ENCODE measurements at regions not wholly inside any gene's neighbourhood (a gene's known extent, or its start where the extent isn't known, plus 50 kb on each side); places are given as distances from the start of the nearest gene placed in this dataset.

DNA sequence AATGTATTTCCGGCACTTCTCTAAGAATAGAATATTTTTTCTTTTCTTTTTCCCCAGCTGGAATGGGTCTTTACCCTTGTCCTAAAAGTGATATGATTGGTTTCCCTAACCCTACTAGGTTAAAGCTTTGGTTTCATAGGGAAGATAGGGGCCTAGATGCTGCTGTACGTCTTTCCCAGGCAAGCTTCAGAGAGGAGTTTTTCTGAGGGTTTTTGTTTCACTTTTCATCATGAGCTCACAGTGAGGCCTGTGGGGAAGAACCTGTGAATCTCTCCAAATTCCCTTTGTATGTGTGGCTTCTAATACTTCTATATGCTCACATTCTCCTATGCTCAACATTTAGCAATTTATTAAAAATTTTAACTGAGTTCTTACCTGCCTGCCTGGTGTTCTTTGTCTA is 320.0 kb upstream of the PCDH18 start (continued):
- TF ChIP-seq STAT1 (conservative IDR thresholded peaks at IDR 0.05) (no peak), CHD4 (IDR thresholded peaks at IDR 0.05) (no peak), IKZF1 (conservative IDR thresholded peaks at IDR 0.05) (no peak), MYB (IDR thresholded peaks at IDR 0.05; ENCODE audit: borderline replicate concordance, low read depth, low read length) (no peak), ZZZ3 (IDR thresholded peaks at IDR 0.05; ENCODE audit: control insufficient read depth, insufficient read length, low read depth) (no peak), RB1 (IDR thresholded peaks at IDR 0.05; ENCODE audit: borderline replicate concordance) (no peak)
- TF ChIP-seq, protein P1, sequence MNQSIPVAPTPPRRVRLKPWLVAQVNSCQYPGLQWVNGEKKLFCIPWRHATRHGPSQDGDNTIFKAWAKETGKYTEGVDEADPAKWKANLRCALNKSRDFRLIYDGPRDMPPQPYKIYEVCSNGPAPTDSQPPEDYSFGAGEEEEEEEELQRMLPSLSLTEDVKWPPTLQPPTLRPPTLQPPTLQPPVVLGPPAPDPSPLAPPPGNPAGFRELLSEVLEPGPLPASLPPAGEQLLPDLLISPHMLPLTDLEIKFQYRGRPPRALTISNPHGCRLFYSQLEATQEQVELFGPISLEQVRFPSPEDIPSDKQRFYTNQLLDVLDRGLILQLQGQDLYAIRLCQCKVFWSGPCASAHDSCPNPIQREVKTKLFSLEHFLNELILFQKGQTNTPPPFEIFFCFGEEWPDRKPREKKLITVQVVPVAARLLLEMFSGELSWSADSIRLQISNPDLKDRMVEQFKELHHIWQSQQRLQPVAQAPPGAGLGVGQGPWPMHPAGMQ (IDR thresholded peaks at IDR 0.05; ENCODE audit: borderline replicate concordance) = no peak

DNA sequence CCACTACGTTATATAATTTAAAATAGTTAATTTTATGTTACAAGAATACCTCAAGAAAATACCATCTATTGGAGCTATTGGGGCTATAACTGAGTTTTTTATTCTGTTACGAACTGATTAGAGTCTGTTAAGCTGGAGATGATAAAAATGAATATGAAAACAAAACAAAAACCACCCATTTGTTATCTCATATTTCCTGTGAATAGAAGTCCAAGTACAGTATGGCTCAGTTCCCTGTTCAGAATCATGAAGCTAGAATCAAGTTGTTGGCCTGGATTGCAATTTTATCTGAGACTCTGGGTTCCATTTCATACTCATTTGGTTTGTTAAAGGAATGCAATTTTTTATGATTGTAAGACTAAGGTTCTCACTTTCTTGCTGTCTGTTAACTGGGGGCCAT is 319.1 kb upstream of the PCDH18 start:
- DNase-seq (ENCODE audit: low read depth, low spot score) (no peak), ATAC-seq (no peak), FAIRE-seq (no peak)
- Histone ChIP-seq H3K9ac (ENCODE audit: control insufficient read depth, insufficient read depth, low read length) (no peak overlapping the region), H3K4me3 (no peak overlapping the region), H3K36me3 (ENCODE audit: control insufficient read depth in 2 of 2, insufficient read depth in 2 of 2, low read length in 1 of 2) (no peaks in the 10 kb centered on the region), H4K20me1 (ENCODE audit: control insufficient read depth, insufficient read depth) (no peaks in the 10 kb centered on the region), H2AFZ (ENCODE audit: control insufficient read depth, low read depth, low read length) (no peak overlapping the region), H3K4me1 (ENCODE audit: control insufficient read depth, insufficient read depth, low read length) (no peaks in the 10 kb centered on the region), H3K27ac (ENCODE audit: control insufficient read depth, insufficient read depth) (no peak overlapping the region), H3K79me2 (ENCODE audit: control insufficient read depth, insufficient read depth, low read length) (no peaks in the 10 kb centered on the region), H3K9me3 (replicated peaks; ENCODE audit: control insufficient read depth, insufficient read depth, low read length) (no peaks in the 10 kb centered on the region), H3K27me3 (replicated peaks in 1 of 2; ENCODE audit: control insufficient read depth in 2 of 2, insufficient read depth in 2 of 2, low read length in 1 of 2) (no peaks in the 10 kb centered on the region), H3K4me2 (ENCODE audit: control insufficient read depth, insufficient read depth) (no peak overlapping the region)
- in situ Hi-C loops (cut with MboI) (no loop called here), intact Hi-C loops (cut with micrococcal nuclease; ENCODE audit: unreplicated experiment) (no loop called here)
- ChIA-PET CTCF (interaction anchor here (4.7 kb wide), 1 partner anchor 12 kb away, joined by 24 read pairs; no protein-coding TSS in a partner anchor), POLR2A (no interaction called here), SMC1A (ENCODE audit: uncharacterized antibody, unreplicated experiment) (no interaction called here), RAD21 (ENCODE audit: unreplicated experiment) (no interaction called here)
- WGBS (ENCODE audit: insufficient coverage, insufficient replicate concordance, low lambda C conversion rate, missing lambda C conversion rate) = 10% methylated on average over 2 of the region's 2 CpGs
- BruUV-seq (replicated peaks) = no TSS peak
- TF ChIP-seq TCF3 (IDR thresholded peaks at IDR 0.05; ENCODE audit: borderline replicate concordance, insufficient read depth, low read depth, low read length) = no peak
- no peak for TF ChIP-seq YBX1 (IDR thresholded peaks at IDR 0.05)
- no peak for TF ChIP-seq IRF4 (IDR thresholded peaks at IDR 0.05; ENCODE audit: low read depth, low read length)
- TF ChIP-seq, protein P2, sequence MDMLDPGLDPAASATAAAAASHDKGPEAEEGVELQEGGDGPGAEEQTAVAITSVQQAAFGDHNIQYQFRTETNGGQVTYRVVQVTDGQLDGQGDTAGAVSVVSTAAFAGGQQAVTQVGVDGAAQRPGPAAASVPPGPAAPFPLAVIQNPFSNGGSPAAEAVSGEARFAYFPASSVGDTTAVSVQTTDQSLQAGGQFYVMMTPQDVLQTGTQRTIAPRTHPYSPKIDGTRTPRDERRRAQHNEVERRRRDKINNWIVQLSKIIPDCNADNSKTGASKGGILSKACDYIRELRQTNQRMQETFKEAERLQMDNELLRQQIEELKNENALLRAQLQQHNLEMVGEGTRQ (IDR thresholded peaks at IDR 0.05; ENCODE audit: borderline replicate concordance, low read depth, low read length) = no peak
- no peak for TF ChIP-seq SUPT20H (IDR thresholded peaks at IDR 0.05; ENCODE audit: borderline replicate concordance, control insufficient read depth, low read depth, low read length)
- TF ChIP-seq, protein P3, sequence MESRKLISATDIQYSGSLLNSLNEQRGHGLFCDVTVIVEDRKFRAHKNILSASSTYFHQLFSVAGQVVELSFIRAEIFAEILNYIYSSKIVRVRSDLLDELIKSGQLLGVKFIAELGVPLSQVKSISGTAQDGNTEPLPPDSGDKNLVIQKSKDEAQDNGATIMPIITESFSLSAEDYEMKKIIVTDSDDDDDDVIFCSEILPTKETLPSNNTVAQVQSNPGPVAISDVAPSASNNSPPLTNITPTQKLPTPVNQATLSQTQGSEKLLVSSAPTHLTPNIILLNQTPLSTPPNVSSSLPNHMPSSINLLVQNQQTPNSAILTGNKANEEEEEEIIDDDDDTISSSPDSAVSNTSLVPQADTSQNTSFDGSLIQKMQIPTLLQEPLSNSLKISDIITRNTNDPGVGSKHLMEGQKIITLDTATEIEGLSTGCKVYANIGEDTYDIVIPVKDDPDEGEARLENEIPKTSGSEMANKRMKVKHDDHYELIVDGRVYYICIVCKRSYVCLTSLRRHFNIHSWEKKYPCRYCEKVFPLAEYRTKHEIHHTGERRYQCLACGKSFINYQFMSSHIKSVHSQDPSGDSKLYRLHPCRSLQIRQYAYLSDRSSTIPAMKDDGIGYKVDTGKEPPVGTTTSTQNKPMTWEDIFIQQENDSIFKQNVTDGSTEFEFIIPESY (IDR thresholded peaks at IDR 0.05) = no peak
- no peak for TF ChIP-seq CEBPB (IDR thresholded peaks at IDR 0.05; ENCODE audit: borderline replicate concordance in 1 of 2, low read depth in 2 of 2, low read length in 2 of 2)
- no peak for TF ChIP-seq YY1 (IDR thresholded peaks at IDR 0.05; ENCODE audit: low read depth, low read length)
- no peak for TF ChIP-seq CREM (IDR thresholded peaks at IDR 0.05; ENCODE audit: low read depth)
- TF ChIP-seq RBBP5 (conservative IDR thresholded peaks at IDR 0.05) = no peak
- TF ChIP-seq CBX3 (IDR thresholded peaks at IDR 0.05; ENCODE audit: borderline replicate concordance, low read depth) = no peak
- TF ChIP-seq SUZ12 (IDR thresholded peaks at IDR 0.05; ENCODE audit: unreplicated experiment) = no peak
- no peak for TF ChIP-seq JUND (IDR thresholded peaks at IDR 0.05; ENCODE audit: low read depth, low read length)
- no peak for TF ChIP-seq CREB1 (IDR thresholded peaks at IDR 0.05; ENCODE audit: low read depth)
- no peak for TF ChIP-seq ZNF207 (IDR thresholded peaks at IDR 0.05; ENCODE audit: borderline replicate concordance)

Measured in GM12878 (cell line).